ENCODE measurements at regions not wholly inside any gene's neighbourhood (a gene's known extent, or its start where the extent isn't known, plus 50 kb on each side); places are given as distances from the start of the nearest gene placed in this dataset.
"Not testable (repeated sequence)": the region's sequence is repeated elsewhere in the genome, so short reads cannot be mapped to it uniquely, and the experiment has no call there.

DNA sequence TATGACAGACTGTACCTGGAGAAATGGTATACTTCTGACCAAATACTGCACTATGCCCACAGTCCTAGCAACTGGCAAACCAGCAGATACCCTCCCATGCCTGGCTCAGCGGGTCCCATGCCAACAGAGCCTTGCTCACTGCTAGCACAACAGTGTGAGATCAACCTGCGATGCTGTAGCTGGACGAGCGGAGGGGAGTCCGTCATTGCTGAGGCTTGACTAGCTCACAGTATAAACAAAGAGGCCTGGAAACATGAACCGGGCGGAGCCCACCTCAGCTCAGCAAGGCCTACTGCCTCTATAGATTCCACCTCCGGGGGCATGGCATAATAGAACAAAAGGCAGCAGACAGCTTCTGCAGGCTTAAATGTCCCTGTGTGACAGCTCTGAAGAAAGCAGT, 93.2 kb upstream of the CAB39 start:
- intact Hi-C loops (cut with DNase I) = no loop called here
- no peak for TF ChIP-seq CTCF (IDR thresholded peaks at IDR 0.05)
- Histone ChIP-seq H3K9me3 (no peaks in the 10 kb centered on the region), H3K27ac (no peak overlapping the region), H3K9ac (ENCODE audit: low read depth in 2 of 2, low read length in 2 of 2) (no peak overlapping the region), H3K36me3 (no peaks in the 10 kb centered on the region), H3K4me3 (no peak overlapping the region), H3K4me1 (no peaks in the 10 kb centered on the region), H3K27me3 (no peaks in the 10 kb centered on the region)
- no peak for DNase-seq

DNA sequence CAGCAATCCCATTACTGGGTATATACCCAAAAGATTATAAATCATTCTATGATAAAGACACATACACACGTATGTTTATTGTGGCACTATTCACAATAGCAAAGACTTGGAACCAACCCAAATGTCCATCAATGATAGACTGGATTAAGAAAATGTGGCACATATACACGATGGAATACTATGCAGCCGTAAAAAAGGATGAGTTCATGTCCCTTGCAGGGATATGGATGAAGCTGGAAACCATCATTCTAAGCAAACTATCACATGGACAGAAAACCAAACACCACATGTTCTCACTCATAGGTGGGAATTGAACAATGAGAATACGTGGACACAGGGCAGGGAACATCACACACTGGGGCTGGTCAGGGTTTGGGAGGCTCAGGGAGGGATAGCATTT, 87.4 kb upstream of the CAB39 start:
- H3K27ac ChIP-seq; intact Hi-C loops (cut with DNase I); H3K9ac ChIP-seq (ENCODE audit: low read depth in 2 of 2, low read length in 2 of 2): not testable (repeated sequence)

GRCh38 chr2:230627091-230627490, 85.6 kb upstream of the CAB39 start:
- DNase-seq; H3K9ac ChIP-seq (ENCODE audit: low read depth in 2 of 2, low read length in 2 of 2); H3K27ac ChIP-seq; H3K36me3 ChIP-seq; H3K9me3 ChIP-seq; H3K4me1 ChIP-seq; intact Hi-C loops (cut with DNase I); H3K27me3 ChIP-seq; H3K4me3 ChIP-seq: not testable (repeated sequence)

More for the DNA sequence above, 87.4 kb upstream of the CAB39 start:
- H3K27me3 ChIP-seq, H3K9me3 ChIP-seq, H3K36me3 ChIP-seq, H3K4me1 ChIP-seq, DNase-seq, H3K4me3 ChIP-seq: not testable (repeated sequence)

DNA sequence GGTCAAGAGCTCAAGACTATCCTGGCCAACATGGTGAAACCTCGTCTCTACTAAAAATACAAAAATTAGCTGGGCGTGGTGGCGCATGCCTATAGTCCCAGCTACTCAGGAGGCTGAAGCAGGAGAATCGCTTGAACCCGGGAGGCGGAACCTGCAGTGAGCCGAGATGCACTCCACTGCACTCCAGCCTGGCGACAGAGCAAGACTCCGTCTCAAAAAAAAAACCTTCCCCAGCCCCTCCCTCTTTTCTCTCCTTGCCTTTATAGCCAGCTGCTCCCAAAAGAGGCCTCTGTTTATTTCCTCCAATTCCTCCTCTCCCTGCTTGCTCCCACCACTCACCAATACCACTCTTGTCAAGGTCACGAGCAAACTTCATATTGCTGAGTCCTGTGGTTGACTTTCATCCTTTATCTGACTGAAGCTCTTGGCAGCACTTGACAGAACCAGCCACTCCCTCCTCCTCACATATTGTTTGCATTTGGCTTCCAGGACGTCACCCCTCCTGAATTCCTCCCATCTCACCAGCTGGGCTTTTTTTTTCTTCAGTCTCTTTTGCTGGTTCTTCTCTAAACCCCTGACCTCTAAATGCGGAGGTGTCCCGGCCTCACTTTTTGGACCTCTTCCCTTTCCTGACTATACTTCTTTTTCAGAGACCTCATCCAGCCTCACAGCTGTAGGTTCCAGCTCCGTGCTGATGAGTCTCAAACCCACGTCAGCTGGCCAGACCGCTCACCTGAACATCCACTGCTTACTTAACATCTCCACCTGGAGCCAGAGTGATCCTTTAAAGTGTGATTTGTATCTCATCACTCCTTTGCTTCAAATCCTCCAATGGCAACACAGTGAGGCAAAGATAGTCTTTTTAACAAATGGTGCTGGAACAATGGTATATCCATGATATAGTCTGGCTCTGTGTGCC, 84.6 kb upstream of the CAB39 start:
- no peak for DNase-seq
- Histone ChIP-seq H3K27me3 (no peaks in the 10 kb centered on the region), H3K9me3 (no peaks in the 10 kb centered on the region), H3K4me1 (no peaks in the 10 kb centered on the region), H3K4me3 (no peak overlapping the region), H3K9ac (ENCODE audit: low read depth in 2 of 2, low read length in 2 of 2) (no peak overlapping the region), H3K27ac (no peak overlapping the region), H3K36me3 (no peaks in the 10 kb centered on the region)
- intact Hi-C loops (cut with DNase I) = no loop called here
- TF ChIP-seq CTCF (IDR thresholded peaks at IDR 0.05) = no peak

DNA sequence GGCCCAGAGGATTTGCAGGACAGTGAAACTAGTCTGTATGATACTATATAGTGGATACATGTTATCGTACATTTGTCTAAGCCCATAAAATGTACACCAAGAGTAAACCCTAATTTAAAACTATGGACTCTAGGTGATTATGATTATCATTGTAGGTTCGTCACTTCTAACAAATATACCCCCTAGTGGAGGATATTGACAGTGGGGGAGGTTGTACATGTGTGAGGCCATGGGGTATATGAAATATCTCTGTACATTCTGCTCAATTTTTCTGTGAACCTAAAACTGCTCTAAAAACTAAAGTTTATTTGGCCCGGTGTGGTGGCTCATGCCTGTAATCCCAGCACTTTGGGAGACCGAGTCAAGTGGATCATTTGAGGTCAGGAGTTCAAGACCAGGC, 81.2 kb upstream of the CAB39 start:
- no peak overlapping the region for H3K27ac ChIP-seq
- TF ChIP-seq CTCF (IDR thresholded peaks at IDR 0.05) = no peak
- DNase-seq = no peak
- no peaks in the 10 kb centered on the region for H3K4me1 ChIP-seq
- H3K9me3 ChIP-seq = no peaks in the 10 kb centered on the region
- H3K36me3 ChIP-seq = no peaks in the 10 kb centered on the region
- intact Hi-C loops (cut with DNase I) = no loop called here
- H3K4me3 ChIP-seq = no peak overlapping the region
- H3K27me3 ChIP-seq = no peaks in the 10 kb centered on the region
- H3K9ac ChIP-seq (ENCODE audit: low read depth in 2 of 2, low read length in 2 of 2) = no peak overlapping the region

DNA sequence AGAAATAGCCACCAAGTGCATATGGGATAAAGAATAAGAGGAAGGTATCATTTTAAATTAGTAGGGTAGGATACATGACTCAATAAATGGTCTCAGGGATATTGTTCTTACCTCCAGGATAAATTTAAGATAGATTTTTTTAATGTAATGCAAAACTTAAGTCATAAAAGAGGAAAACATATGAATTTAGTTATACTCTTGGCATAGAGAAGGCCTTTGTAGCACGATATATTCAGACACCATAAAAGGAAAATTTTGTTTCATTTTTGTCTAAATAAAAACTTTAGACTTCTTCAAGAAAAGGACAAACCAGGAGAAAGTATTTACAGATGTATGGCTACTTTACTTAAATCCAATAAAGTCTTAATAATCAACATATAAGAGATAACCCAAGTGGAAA, 78.5 kb upstream of the CAB39 start:
- H3K36me3 ChIP-seq = no peaks in the 10 kb centered on the region
- no peak overlapping the region for H3K27ac ChIP-seq
- DNase-seq = no peak
- no peaks in the 10 kb centered on the region for H3K27me3 ChIP-seq
- H3K4me3 ChIP-seq = no peak overlapping the region
- no peaks in the 10 kb centered on the region for H3K4me1 ChIP-seq
- no peak for TF ChIP-seq CTCF (IDR thresholded peaks at IDR 0.05)
- H3K9me3 ChIP-seq = no peaks in the 10 kb centered on the region
- intact Hi-C loops (cut with DNase I) = no loop called here
- H3K9ac ChIP-seq (ENCODE audit: low read depth in 2 of 2, low read length in 2 of 2) = no peak overlapping the region

- H3K36me3 ChIP-seq; H3K4me3 ChIP-seq; H3K27ac ChIP-seq; intact Hi-C loops (cut with DNase I); H3K4me1 ChIP-seq; H3K27me3 ChIP-seq; H3K9ac ChIP-seq (ENCODE audit: low read depth in 2 of 2, low read length in 2 of 2); H3K9me3 ChIP-seq; DNase-seq: not testable (repeated sequence)
These were observed 77.8 kb upstream of the CAB39 start for GRCh38 chr2:230634721-230635313.
